Stimulated activated CD8-positive, alpha-beta memory T cell treated with anti-CD3 and anti-CD28 coated beads, Interleukin-12 subunit alpha, Interleukin-12 subunit beta, amount 100 ng/mL, for 1 hour (primary cell): ENCODE measurements at regions not wholly inside any gene's neighbourhood (a gene's known extent, or its start where the extent isn't known, plus 50 kb on each side); places are given as distances from the start of the nearest gene placed in this dataset.

ENCODE experiments used
- DNase-seq: peaks from one replicate; pipeline ENCODE4 v3.0.0-alpha.2; 2020; ENCODE audit warnings: low read depth

DNA sequence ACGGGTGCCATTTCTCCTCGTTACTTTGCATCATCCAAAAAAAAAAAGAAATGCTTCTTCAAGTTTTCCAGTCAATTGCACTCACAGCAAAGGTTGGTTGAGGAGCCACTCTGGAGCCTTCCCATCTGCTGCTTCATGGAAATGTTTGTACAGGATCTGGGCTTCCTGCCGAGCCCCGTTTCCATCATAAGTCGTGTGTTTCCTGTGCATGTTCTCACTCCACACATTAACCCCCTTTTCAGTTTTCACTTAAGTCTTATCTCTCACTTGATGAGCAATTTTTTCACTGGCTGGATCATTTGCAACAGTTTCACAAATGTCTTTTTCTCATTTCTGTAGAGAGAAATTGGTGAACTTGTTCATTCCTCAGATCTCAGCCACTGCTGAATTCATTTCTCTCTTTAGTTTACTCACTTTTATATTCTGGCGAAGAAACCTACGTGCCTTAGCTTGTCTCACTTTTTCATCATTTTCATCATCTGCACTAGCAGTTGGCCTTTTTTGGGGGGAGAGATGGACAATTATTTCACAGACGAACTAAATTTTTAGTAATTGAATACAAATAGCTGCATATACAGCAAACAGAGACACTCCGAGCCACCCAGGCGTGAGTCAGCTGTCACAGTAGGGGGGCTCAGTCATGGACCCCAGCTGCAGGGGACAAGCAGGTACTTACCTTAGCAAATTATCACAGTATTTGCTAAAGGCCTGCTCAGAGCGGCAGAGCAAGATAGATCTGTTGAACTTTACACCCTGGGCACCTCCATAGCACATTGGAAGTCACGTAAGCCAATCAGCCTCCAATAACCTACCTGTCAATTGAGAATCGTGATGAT, 750.8 kb upstream of the ID2 start:
- DNase-seq = no peak

DNA sequence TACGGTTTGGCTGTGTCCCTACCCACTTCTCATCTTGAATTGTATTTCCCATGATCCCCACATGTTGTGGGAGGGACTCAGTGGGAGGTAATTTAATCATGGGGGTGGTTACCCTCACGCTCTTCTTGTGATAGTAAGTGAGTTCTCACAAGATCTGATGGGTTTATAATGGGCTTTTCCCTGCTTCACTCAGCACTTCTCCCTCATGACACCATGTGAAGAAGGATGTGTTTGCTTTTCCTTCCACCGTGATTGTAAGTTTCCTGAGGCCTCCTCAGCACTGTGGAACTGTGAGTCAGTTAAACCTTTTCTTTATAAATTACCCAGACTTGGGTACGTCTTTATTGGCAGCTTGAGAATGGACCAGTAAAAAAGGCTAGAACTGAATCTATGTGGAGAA, 750.0 kb upstream of the ID2 start:
- no peak for DNase-seq

DNA sequence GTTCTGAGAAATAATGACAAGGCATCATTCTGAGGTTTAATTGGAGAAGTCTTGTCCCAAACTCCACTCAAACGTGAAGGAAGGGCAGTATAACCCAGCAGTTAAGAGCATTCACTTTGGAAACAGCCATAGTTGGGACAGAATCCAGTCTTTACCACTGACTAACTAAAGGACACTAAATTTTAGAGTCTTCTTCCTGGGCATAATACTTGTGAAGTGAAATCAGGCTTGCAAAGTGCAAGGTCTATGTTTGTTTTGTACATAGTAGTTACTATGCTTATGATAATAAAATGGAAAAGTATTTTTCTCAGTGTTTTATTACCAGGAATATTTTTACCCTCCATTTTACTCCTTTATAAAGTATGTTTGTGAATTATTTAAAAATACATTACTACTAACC, 748.2 kb upstream of the ID2 start:
- no peak for DNase-seq

DNA sequence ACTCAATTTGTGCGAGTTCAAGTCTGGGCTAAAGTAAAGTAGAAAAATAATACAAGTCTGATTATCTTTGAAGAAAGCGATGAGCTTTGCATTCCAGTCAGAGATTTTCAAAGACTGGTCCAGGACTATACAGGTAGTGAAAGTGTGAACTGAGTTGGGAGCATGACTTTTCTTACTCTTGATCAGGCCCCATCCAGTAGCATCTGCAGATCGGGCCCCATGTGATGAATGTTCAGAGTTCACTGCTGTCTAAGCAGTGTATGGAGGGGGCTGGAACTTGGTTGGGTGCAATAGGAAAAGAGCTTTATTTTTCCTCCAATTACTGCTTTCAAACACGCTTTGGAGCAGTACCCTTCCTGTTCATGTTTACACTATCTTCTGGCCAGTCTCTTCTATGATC, 747.4 kb upstream of the ID2 start:
- DNase-seq = no peak

- no peak for DNase-seq
These were observed 744.8 kb upstream of the ID2 start for GRCh38 chr2:7937082-7937481.

GRCh38 chr2:7940723-7941122, 741.1 kb upstream of the ID2 start:
- no peak for DNase-seq

- no peak for DNase-seq
These were observed 738.4 kb upstream of the ID2 start for GRCh38 chr2:7943446-7943845.

DNA sequence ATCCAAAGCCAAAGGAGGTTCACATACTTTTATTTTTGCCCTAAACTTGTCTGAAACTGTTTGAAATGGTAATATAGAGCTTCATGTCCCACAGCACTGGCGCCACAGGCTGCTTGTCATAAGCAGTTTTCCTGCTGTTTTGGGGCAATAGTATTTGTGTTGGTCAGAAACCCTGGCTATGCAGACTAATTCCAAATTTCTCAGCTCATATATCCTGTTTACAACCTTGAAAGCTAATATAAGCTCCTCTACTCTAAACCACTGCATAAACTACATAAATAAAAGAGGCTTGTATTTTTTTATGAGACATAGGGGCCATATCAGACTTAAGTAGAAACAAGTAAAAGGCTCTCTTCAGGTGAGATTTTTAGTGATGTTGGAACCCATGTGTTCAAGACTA, 736.8 kb upstream of the ID2 start:
- no peak for DNase-seq

GRCh38 chr2:7950035-7950612, 731.7 kb upstream of the ID2 start:
- DNase-seq = no peak

- DNase-seq = no peak
These were observed 730.9 kb upstream of the ID2 start for GRCh38 chr2:7951001-7951400.

- no peak for DNase-seq
These were observed 730.4 kb upstream of the ID2 start for GRCh38 chr2:7951490-7951889.

DNA sequence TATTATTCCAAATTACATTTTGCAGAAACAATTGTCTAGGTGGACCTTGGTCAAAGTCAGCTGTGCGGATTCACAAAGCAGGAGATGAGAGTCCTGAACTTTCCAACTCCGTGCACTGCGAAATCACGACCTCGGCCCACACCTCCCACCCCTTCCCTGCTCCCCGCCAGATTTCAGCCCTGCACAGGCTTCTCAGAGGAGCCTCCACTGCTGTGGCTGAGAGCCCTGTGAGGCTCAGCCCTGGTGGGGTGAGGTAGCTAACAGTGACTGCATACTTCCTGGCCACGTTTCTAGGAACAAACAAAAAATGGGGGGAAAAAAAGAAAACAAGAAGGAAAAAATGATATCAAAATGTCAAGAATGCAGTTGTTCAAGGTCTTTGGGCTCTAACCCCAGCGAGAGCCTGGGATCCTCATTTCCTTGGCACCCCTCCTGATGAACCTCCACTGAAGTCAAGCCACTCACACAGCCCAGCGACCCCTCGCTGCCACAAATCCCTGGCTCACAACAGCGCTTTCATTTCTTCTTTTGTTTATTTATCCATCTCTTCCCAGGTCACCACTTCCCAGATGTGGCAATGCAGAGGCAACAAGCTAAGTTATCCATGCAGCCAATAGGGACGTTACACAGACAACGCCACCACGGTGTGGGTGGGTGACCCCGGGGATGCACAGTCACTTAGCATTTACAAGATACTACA, 729.7 kb upstream of the ID2 start:
- DNase-seq = no peak

DNA sequence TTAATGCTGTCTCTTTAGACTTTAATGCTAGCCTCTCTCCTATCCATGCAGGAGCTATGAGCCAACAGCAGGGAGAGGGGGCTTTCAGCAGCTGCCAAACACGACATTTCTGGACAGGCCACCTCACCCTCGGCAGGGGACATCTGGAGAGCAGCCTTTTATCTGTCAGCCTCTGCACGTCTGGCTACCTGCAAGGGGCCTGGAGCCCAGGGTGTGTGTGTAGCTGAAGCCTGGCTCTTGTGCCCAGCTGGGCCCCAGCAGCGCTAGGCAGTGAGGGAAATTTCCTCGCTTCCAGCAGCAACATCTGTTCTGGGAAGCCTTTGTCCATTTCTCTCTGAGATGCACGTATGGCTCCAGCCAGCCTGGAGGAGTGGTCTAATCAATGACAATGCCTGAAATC, 728.7 kb upstream of the ID2 start:
- DNase-seq = no peak

- no peak for DNase-seq
These were observed 727.6 kb upstream of the ID2 start for GRCh38 chr2:7954234-7954633.

DNA sequence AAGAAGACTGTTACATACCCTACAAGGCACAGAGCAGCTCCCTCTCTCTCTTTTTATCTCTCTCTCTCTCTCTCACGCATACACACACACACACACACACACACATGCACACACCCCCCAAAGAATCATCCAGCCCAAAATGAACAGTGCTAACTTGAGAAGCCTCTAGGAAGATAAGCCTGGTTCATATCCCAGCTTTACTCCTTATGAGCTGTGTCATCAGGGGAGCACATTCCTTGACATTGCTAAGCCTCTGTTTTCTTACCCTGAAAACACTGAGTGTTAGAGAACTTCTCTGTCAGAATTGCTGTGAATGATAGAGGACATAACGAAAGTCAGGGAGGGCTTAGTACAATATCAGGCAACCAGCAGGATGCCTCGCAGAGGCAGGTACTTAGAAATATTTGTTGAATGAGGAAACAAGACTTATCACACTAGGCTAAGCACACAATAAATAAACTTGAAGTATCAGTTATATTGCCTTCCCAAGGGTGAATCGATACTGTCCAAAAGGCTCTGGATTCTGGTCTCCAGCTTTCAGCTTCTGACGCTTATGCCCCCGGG, 725.6 kb upstream of the ID2 start:
- DNase-seq = no peak

DNA sequence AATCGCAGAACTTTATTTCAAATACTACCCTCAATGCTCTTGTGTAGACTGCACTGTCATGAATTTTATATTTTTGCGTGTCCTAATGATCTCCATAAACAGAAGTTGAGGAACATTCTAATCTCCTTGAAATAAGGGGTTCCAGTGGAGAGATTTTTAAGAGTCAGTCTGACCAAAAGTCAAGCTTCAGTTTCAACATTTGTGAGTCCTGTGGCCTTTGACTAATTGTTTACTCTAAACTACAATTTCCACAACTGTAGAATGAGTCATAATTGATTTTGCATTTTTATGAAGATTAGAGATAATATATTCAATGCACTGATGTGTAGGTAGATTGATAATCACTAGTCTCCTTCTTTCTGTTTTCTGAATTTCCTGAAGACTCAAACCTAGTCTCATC, 720.3 kb upstream of the ID2 start:
- no peak for DNase-seq

DNA sequence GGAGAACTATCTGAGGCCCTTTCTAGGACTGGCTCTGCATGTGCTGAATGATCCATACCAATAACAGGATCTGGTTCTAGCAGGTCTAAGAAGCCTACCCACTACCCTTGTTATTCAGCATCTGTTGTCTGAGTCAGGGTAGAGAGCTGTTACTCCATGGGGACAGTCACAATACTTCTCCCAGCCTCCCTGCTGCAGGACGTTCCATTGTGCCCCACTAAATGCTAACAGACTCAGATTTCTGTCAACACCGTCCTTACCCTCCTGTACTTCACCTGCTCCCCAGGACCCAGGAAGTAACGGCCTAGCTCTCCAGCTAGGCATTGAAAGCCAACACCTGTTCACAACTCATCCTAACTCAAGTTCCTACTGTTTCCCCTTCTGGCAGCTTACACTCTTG, 719.7 kb upstream of the ID2 start:
- no peak for DNase-seq

DNA sequence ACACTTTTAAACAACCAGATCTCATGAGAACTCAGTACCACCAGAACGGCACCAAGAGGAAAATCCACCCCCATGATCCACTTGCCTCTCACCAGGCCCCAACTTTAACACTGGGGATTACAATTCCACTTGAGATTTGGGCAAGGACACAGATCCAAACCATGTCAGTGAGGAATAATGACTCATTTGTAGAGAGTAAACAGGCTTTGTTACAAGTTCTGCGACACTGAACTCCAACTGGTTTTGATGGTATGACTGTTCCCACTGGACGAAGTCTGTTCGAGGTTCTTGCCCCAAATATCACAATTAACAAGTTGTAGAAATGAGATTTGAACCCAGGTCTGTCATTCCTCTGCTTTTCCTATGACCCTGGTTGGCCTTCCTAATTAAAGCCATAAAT, 718.1 kb upstream of the ID2 start:
- DNase-seq = no peak

DNA sequence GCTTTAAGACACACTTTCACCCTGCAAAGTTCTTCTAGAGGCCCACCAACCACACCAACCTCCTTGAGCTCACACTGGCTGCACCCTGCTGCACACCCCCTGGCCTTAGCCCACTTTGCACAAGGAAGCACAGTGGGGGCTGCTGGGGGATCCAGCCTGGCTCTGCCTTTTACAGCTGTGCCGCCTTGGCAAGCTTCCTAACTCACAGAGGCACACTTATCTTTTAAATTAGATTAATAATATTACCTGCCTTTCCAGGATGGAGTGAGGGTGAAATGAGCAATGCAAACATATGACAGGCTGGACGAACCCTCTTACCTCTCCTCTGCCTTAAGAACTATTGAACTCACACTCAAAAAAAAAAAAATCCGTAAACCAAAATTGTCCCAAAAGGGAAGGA, 715.8 kb upstream of the ID2 start:
- DNase-seq = no peak

DNA sequence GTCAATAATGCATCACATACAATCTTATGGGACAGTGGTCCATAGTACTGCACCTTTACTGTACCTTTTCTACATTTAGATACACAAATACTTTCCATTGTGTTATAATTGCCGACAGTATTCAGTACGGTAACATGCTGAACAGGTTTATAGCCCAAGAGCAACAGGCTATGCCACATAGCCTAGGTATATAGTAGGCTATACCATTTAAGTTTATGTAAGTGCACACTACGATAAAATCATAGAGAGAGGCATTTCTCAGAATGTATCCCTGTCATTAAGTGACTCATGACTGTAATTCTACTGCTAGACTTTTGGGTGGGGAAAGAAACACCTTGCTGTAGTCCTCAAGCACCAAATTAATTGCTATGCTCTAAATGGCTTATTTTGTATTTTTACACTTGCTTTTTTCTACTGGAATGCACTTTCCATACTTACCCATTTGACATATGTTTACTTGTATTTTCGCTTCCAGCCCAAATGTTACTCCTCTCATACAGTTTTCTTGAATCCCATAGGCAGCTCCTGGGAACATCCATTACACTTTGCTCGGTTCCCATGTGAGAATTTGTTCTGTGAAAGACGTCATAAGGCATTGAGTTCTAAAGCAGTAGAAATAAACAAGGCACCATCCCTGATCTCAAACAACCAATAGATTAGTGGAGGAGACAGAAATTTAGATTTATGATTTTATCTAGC, 714.0 kb upstream of the ID2 start:
- DNase-seq = no peak

GRCh38 chr2:7969756-7970515, 711.9 kb upstream of the ID2 start:
- no peak for DNase-seq

DNA sequence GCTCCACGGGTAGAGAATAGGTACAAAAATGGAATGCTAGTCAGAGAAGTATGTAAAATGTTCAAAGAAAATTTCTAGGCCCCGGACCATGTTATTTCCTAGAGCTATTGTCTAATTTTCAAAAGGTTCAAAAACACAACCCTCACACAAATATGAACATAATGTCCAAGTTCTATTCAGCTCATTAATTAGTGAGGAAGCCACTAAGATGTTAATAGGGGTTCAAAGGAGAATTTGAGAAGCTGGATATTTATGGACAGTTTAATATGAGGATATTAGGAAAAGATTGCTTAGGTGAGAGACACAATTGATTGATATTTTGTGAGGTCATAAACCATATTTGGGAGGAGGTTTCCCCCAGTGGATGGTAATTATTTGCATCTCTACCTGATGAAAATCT, 710.6 kb upstream of the ID2 start:
- DNase-seq = no peak
